Coronary artery (tissue), 2 donors: ENCODE measurements at regions not wholly inside any gene's neighbourhood (a gene's known extent, or its start where the extent isn't known, plus 50 kb on each side); places are given as distances from the start of the nearest gene placed in this dataset.

Source experiments
- DNase-seq: peaks from one replicate; pipeline ENCODE4 v3.0.0-alpha.2; 2017; ENCODE audit warnings: low spot score
- H3K27ac ChIP-seq, 2 donors: fragments of 200-600 bp; sonication (generic); one replicate each; pipeline ENCODE4 v1.5.1; 2016 to 2019
- H3K4me3 ChIP-seq: fragments of 200-600 bp; sonication (generic); 2 replicates; pipeline ENCODE4 v1.5.1; 2016; ENCODE audit warnings: mild to moderate bottlenecking, moderate library complexity
- CTCF ChIP-seq: fragments of 200-600 bp; sonication (generic); IDR thresholded peaks from one replicate; pipeline ENCODE4 v1.5.1; 2019; ENCODE audit warnings: antibody characterized with exemption

GRCh38 chr5:98205691-98206461 is 567.6 kb upstream of the RGMB start:
- DNase-seq, result no peak
- TF ChIP-seq CTCF, result no peak

GRCh38 chr5:98206566-98206965 is 566.9 kb upstream of the RGMB start:
- Histone ChIP-seq H3K4me3 (no peak overlapping the region), H3K27ac (no peak overlapping the region)
- TF ChIP-seq CTCF, result no peak
- DNase-seq, result no peak

More at GRCh38 chr5:98205691-98206461, 567.6 kb upstream of the RGMB start:
- H3K27ac ChIP-seq, result no peak overlapping the region
- no peak overlapping the region for H3K4me3 ChIP-seq

GRCh38 chr5:98209418-98209817 is 564.0 kb upstream of the RGMB start:
- DNase-seq, result no peak
- Histone ChIP-seq H3K27ac (no peak overlapping the region), H3K4me3 (no peak overlapping the region)
- TF ChIP-seq CTCF, result no peak

GRCh38 chr5:98214240-98215051 is 559.0 kb upstream of the RGMB start:
- Histone ChIP-seq H3K4me3 (no peak overlapping the region), H3K27ac (no peak overlapping the region)
- TF ChIP-seq CTCF, result no peak
- DNase-seq, result no peak

- no peak for DNase-seq
- no peak overlapping the region for H3K4me3 ChIP-seq
- no peak for TF ChIP-seq CTCF
- no peak overlapping the region for H3K27ac ChIP-seq
Observed at GRCh38 chr5:98217138-98217537, 556.3 kb upstream of the RGMB start.

- DNase-seq, result no peak
- no peak for TF ChIP-seq CTCF
- Histone ChIP-seq H3K4me3 (no peak overlapping the region), H3K27ac (no peak overlapping the region)
Observed at GRCh38 chr5:98218838-98219237, 554.6 kb upstream of the RGMB start.
